Esophagus muscularis mucosa (tissue), 4 donors: ENCODE measurements at regions not wholly inside any gene's neighbourhood (a gene's known extent, or its start where the extent isn't known, plus 50 kb on each side); places are given as distances from the start of the nearest gene placed in this dataset.

Experiments used
- DNase-seq: peaks from one replicate; pipeline ENCODE4 v3.0.0-alpha.2; 2017; ENCODE audit errors: extremely low spot score
- H3K27ac ChIP-seq, 4 donors: fragments of 200-600 bp; sonication (generic); replicated peaks in 1 of 4; 1 replicate in 3 of 4; 2 replicates in 1 of 4; pipeline ENCODE4 v1.5.1; 2016 to 2019; ENCODE audit warnings: mild to moderate bottlenecking in 1 of 4
- H3K27me3 ChIP-seq, 4 donors: fragments of 200-600 bp; sonication (generic); one replicate each; pipeline versions ENCODE4 v1.5.1 to v1.6.0; 2016 to 2019
- H3K36me3 ChIP-seq, 4 donors: fragments of 200-600 bp; sonication (generic); one replicate each; pipeline ENCODE4 v1.5.1; 2016 to 2019
- H3K4me1 ChIP-seq, 4 donors: fragments of 200-600 bp; sonication (generic); one replicate each; pipeline ENCODE4 v1.5.1; 2016 to 2019
- H3K4me3 ChIP-seq, 4 donors: fragments of 200-600 bp; sonication (generic); 1 replicate in 2 of 4; 2 replicates in 2 of 4; pipeline ENCODE4 v1.5.1; 2016 to 2019; ENCODE audit warnings: mild to moderate bottlenecking in 4 of 4, moderate library complexity in 1 of 4
- H3K9me3 ChIP-seq, 4 donors: fragments of 200-600 bp; sonication (generic); 1 replicate in 3 of 4; 2 replicates in 1 of 4; pipeline ENCODE4 v1.5.1; 2016 to 2019
- CTCF ChIP-seq, 3 experiments: fragments of 200-600 bp in 2 of 3; fragments of 450-650 bp in 1 of 3; sonication (generic) in 2 of 3; IDR thresholded peaks; one replicate each; pipeline ENCODE4 v1.5.1; 2017 to 2019; ENCODE audit warnings: antibody characterized with exemption in 3 of 3, mild to moderate bottlenecking in 2 of 3, moderate library complexity in 1 of 3
- EP300 ChIP-seq: sonication (generic); formaldehyde crosslinking; IDR thresholded peaks from one replicate; pipeline ENCODE4 v1.6.1; 2017; ENCODE audit warnings: antibody characterized with exemption
- POLR2A ChIP-seq: fragments of 450-650 bp; IDR thresholded peaks from one replicate; pipeline ENCODE4 v1.6.1; 2017; ENCODE audit warnings: antibody characterized with exemption, moderate library complexity, mild to moderate bottlenecking, low read depth
- POLR2AphosphoS5 ChIP-seq, 2 donors: sonication (generic); formaldehyde crosslinking; IDR thresholded peaks; one replicate each; pipeline ENCODE4 v1.6.1; 2017; ENCODE audit warnings: antibody characterized with exemption in 2 of 2
- WGBS: methylation state at CpG from one replicate; pipeline ENCODE4 v1.1.5; 2018; 5-methylcytosine and 5-hydroxymethylcytosine counted together
- intact Hi-C: fragments of 100-400 bp; cut with DNase I; formaldehyde crosslinking; loops from one replicate; pipeline ENCODE4 v1.15.1; 2023

- H3K9me3 ChIP-seq, result no peaks in the 10 kb centered on the region
- no peak overlapping the region for H3K4me3 ChIP-seq
- H3K27ac ChIP-seq, result peak overlapping the region; percentile 69 to 75 (median 72)
- H3K27me3 ChIP-seq, result no peaks in the 10 kb centered on the region
- 35% methylated on average over 3 of the region's 3 CpGs for whole genome bisulfite sequencing
- no peaks in the 10 kb centered on the region for H3K36me3 ChIP-seq
- TF ChIP-seq CTCF (IDR thresholded peaks at IDR 0.05) (peak in 1 of 3 experiments; percentile 13), POLR2A (no peak), POLR2AphosphoS5 (IDR thresholded peaks at IDR 0.05) (no peak)
- DNase-seq, result no peak
- intact Hi-C loops, result loop anchor here (5.0 kb wide), 1 partner anchor 90 kb away; the partner anchor contains the start of gene RBMS1
- H3K4me1 ChIP-seq, result peaks cover 15 to 42% (median 40%) of the 10 kb centered on the region in 4 donors
Measured at GRCh38 chr2:160582490-160583145, 89.0 kb upstream of the RBMS1 start.

GRCh38 chr2:160583146-160583535 lies 89.5 kb upstream of the RBMS1 start:
- Histone ChIP-seq H3K27ac (peak overlapping the region; percentile 69 to 75 (median 72)), H3K36me3 (no peaks in the 10 kb centered on the region), H3K4me3 (no peak overlapping the region), H3K9me3 (no peaks in the 10 kb centered on the region), H3K4me1 (peaks cover 15 to 42% (median 40%) of the 10 kb centered on the region in 4 donors), H3K27me3 (no peaks in the 10 kb centered on the region)
- intact Hi-C loops, result loop anchor here (5.0 kb wide), 1 partner anchor 91 kb away; the partner anchor contains the start of gene RBMS1
- no peak for DNase-seq
- TF ChIP-seq CTCF (IDR thresholded peaks at IDR 0.05) (no peak), EP300 (no peak), POLR2AphosphoS5 (IDR thresholded peaks at IDR 0.05) (no peak), POLR2A (no peak)
- 11% methylated on average over 1 of the region's 1 CpG for WGBS

- intact Hi-C loops, result loop anchor here (5.0 kb wide), 1 partner anchor 92 kb away; the partner anchor contains the start of gene RBMS1
- H3K27me3 ChIP-seq, result no peaks in the 10 kb centered on the region
- H3K9me3 ChIP-seq, result no peaks in the 10 kb centered on the region
- no peaks in the 10 kb centered on the region for H3K36me3 ChIP-seq
- DNase-seq, result no peak
- no peak overlapping the region for H3K4me3 ChIP-seq
- H3K27ac ChIP-seq, result peak overlapping the region; percentile 69 to 75 (median 72)
- peaks cover 15 to 42% (median 40%) of the 10 kb centered on the region in 4 donors for H3K4me1 ChIP-seq
- TF ChIP-seq EP300, result no peak
- no peak for TF ChIP-seq POLR2AphosphoS5 (IDR thresholded peaks at IDR 0.05)
- TF ChIP-seq CTCF (IDR thresholded peaks at IDR 0.05), result no peak
- no peak for TF ChIP-seq POLR2A
- 81% methylated on average over 8 of the region's 8 CpGs for WGBS
Measured at GRCh38 chr2:160583813-160584537, 90.4 kb upstream of the RBMS1 start.

GRCh38 chr2:160584972-160585494 lies 91.4 kb upstream of the RBMS1 start:
- H3K4me1 ChIP-seq, result peaks cover 15 to 42% (median 40%) of the 10 kb centered on the region in 4 donors
- no peak overlapping the region for H3K4me3 ChIP-seq
- no peaks in the 10 kb centered on the region for H3K9me3 ChIP-seq
- H3K27ac ChIP-seq, result peak overlapping the region in 3 of 4 donors; percentile 71 to 75 (median 73)
- H3K36me3 ChIP-seq, result no peaks in the 10 kb centered on the region
- no peak for DNase-seq
- TF ChIP-seq POLR2A (no peak), EP300 (no peak), CTCF (IDR thresholded peaks at IDR 0.05) (no peak), POLR2AphosphoS5 (IDR thresholded peaks at IDR 0.05) (no peak)
- no peaks in the 10 kb centered on the region for H3K27me3 ChIP-seq
- intact Hi-C loops, result loop anchor here (5.0 kb wide), 1 partner anchor 93 kb away; the partner anchor contains the start of gene RBMS1
